ENCODE measurements at regions not wholly inside any gene's neighbourhood (a gene's known extent, or its start where the extent isn't known, plus 50 kb on each side); places are given as distances from the start of the nearest gene placed in this dataset.
"Not testable (repeated sequence)": the region's sequence is repeated elsewhere in the genome, so short reads cannot be mapped to it uniquely, and the experiment has no call there.

DNA sequence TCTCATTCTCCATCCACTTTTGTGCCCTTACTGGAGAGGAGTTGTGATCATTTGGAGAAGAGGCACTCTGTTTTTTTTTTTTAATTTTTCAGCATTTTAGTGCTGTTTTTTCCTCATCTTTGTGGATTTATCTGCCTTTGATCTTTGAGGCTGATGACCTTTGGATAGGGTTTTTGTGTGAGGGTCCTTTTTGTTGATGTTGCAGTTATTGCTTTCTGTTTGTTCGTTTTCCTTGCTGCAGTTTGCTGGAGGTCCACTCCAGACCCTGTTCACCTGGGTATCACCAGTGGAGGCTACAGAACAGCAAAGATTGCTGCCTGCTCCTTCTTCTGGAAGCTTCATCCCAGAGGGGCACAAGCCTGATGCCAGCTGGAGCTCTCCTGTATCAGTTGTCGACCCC, 93.2 kb upstream of the STK32A start:
- TF ChIP-seq, protein P1, sequence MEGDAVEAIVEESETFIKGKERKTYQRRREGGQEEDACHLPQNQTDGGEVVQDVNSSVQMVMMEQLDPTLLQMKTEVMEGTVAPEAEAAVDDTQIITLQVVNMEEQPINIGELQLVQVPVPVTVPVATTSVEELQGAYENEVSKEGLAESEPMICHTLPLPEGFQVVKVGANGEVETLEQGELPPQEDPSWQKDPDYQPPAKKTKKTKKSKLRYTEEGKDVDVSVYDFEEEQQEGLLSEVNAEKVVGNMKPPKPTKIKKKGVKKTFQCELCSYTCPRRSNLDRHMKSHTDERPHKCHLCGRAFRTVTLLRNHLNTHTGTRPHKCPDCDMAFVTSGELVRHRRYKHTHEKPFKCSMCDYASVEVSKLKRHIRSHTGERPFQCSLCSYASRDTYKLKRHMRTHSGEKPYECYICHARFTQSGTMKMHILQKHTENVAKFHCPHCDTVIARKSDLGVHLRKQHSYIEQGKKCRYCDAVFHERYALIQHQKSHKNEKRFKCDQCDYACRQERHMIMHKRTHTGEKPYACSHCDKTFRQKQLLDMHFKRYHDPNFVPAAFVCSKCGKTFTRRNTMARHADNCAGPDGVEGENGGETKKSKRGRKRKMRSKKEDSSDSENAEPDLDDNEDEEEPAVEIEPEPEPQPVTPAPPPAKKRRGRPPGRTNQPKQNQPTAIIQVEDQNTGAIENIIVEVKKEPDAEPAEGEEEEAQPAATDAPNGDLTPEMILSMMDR (IDR thresholded peaks at IDR 0.05; ENCODE audit: low read depth, low read length): not testable (repeated sequence)
- TF ChIP-seq EZH2phosphoT487 (IDR thresholded peaks at IDR 0.05; ENCODE audit: low read depth): not testable (repeated sequence)
